NCI-H1048 (cell line): ENCODE measurements at regions not wholly inside any gene's neighbourhood (a gene's known extent, or its start where the extent isn't known, plus 50 kb on each side); places are given as distances from the start of the nearest gene placed in this dataset.
"Not testable (repeated sequence)": the region's sequence is repeated elsewhere in the genome, so short reads cannot be mapped to it uniquely, and the experiment has no call there.

Source experiments
- DNase-seq: peaks from one replicate; lab custom pipeline; 2025; lab: John Stamatoyannopoulos, UW

GRCh38 chr14:53857625-53858344 lies 98.8 kb downstream of the BMP4 start:
- DNase-seq, result no peak

GRCh38 chr14:53855574-53855973 lies 101.1 kb downstream of the BMP4 start:
- DNase-seq, result no peak

- no peak for DNase-seq
These were observed 101.5 kb downstream of the BMP4 start for GRCh38 chr14:53855127-53855526.

GRCh38 chr14:53851394-53852090 lies 105.1 kb downstream of the BMP4 start:
- no peak for DNase-seq

- no peak for DNase-seq
These were observed 105.8 kb downstream of the BMP4 start for GRCh38 chr14:53850714-53851296.

- no peak for DNase-seq
These were observed 107.1 kb downstream of the BMP4 start for GRCh38 chr14:53849549-53849948.

GRCh38 chr14:53848854-53849253 lies 107.8 kb downstream of the BMP4 start:
- no peak for DNase-seq

- no peak for DNase-seq
These were observed 108.7 kb downstream of the BMP4 start for GRCh38 chr14:53847881-53848280.

- DNase-seq, result no peak
These were observed 109.6 kb downstream of the BMP4 start for GRCh38 chr14:53847057-53847456.

- no peak for DNase-seq
These were observed 110.6 kb downstream of the BMP4 start for GRCh38 chr14:53845813-53846693.

- DNase-seq, result no peak
These were observed 113.7 kb downstream of the BMP4 start for GRCh38 chr14:53842938-53843337.

- DNase-seq, result no peak
These were observed 115.2 kb downstream of the BMP4 start for GRCh38 chr14:53841109-53842099.

GRCh38 chr14:53840444-53840843 lies 116.2 kb downstream of the BMP4 start:
- no peak for DNase-seq

- DNase-seq, result no peak
These were observed 118.3 kb downstream of the BMP4 start for GRCh38 chr14:53838374-53838773.

GRCh38 chr14:53837656-53838055 lies 119.0 kb downstream of the BMP4 start:
- DNase-seq, result not testable (repeated sequence)

GRCh38 chr14:53836551-53836950 lies 120.1 kb downstream of the BMP4 start:
- no peak for DNase-seq

GRCh38 chr14:53828820-53829219 lies 127.8 kb downstream of the BMP4 start:
- DNase-seq, result no peak

- DNase-seq, result no peak
These were observed 132.6 kb downstream of the BMP4 start for GRCh38 chr14:53824061-53824460.

GRCh38 chr14:53814392-53814791 lies 142.2 kb downstream of the BMP4 start:
- DNase-seq, result no peak

GRCh38 chr14:53810221-53810620 lies 146.4 kb downstream of the BMP4 start:
- no peak for DNase-seq

- no peak for DNase-seq
These were observed 148.6 kb downstream of the BMP4 start for GRCh38 chr14:53808042-53808441.
